ENCODE measurements at regions not wholly inside any gene's neighbourhood (a gene's known extent, or its start where the extent isn't known, plus 50 kb on each side); places are given as distances from the start of the nearest gene placed in this dataset.

GRCh38 chrX:41003506-41004270, 81.6 kb upstream of the USP9X start:
- H3K36me3 ChIP-seq (replicated peaks; ENCODE audit: low read depth, low read length), result no peaks in the 10 kb centered on the region
- no peak overlapping the region for H3K4me2 ChIP-seq (ENCODE audit: low read length)
- H3K4me1 ChIP-seq (ENCODE audit: low read length), result 0 out of 2 replicates have a peak, but pooled peaks cover 5% of the 10 kb centered on the region
- H3K4me3 ChIP-seq (ENCODE audit: low read length), result no peak overlapping the region
- H3K79me2 ChIP-seq (ENCODE audit: low read length), result no peaks in the 10 kb centered on the region
- H3K27ac ChIP-seq (ENCODE audit: low read length), result no peak overlapping the region
- no peaks in the 10 kb centered on the region for H3K27me3 ChIP-seq (ENCODE audit: low read depth, low read length)
- H3K9me3 ChIP-seq (ENCODE audit: insufficient read depth, low read length), result no peaks in the 10 kb centered on the region
- no peak for TF ChIP-seq EZH2phosphoT487 (IDR thresholded peaks at IDR 0.05; ENCODE audit: low read depth)
- TF ChIP-seq, protein P1, sequence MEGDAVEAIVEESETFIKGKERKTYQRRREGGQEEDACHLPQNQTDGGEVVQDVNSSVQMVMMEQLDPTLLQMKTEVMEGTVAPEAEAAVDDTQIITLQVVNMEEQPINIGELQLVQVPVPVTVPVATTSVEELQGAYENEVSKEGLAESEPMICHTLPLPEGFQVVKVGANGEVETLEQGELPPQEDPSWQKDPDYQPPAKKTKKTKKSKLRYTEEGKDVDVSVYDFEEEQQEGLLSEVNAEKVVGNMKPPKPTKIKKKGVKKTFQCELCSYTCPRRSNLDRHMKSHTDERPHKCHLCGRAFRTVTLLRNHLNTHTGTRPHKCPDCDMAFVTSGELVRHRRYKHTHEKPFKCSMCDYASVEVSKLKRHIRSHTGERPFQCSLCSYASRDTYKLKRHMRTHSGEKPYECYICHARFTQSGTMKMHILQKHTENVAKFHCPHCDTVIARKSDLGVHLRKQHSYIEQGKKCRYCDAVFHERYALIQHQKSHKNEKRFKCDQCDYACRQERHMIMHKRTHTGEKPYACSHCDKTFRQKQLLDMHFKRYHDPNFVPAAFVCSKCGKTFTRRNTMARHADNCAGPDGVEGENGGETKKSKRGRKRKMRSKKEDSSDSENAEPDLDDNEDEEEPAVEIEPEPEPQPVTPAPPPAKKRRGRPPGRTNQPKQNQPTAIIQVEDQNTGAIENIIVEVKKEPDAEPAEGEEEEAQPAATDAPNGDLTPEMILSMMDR (IDR thresholded peaks at IDR 0.05; ENCODE audit: low read depth, low read length), result no peak
- H2AFZ ChIP-seq (ENCODE audit: low read depth, low read length), result no peak overlapping the region
- no peaks in the 10 kb centered on the region for H4K20me1 ChIP-seq (ENCODE audit: insufficient read depth, low read length)
- H3K9ac ChIP-seq (ENCODE audit: low read length), result no peak overlapping the region

DNA sequence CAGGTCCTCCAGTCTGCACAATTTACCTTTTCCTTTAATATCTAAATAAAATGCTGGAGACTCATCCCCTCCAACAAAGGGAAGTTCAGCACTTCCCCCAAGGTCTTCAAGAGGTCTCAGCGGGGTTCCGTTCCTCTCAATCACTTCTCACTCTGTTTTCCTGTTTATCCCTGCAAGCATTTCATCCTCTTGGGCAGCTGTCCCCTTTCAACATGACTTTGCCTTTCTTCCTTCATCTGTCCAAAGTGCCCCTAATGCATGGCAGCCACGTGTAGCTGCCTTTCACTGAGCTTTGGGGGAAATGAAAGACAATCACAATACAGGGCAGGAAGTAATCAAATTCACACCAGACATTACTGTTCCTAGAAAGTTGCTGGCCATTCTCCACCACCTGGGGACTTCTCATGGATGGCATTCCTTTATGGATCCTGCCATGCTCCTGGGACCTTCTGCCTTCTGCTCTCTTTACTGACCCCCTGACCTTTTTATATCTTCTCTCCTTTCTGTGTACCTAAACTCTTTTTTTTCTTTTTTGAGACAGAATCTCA, 79.7 kb upstream of the USP9X start:
- Histone ChIP-seq H3K36me3 (replicated peaks; ENCODE audit: low read depth, low read length) (no peaks in the 10 kb centered on the region), H3K9me3 (ENCODE audit: insufficient read depth, low read length) (no peaks in the 10 kb centered on the region), H4K20me1 (ENCODE audit: insufficient read depth, low read length) (no peaks in the 10 kb centered on the region), H3K79me2 (ENCODE audit: low read length) (no peaks in the 10 kb centered on the region), H3K9ac (ENCODE audit: low read length) (no peak overlapping the region), H3K4me1 (ENCODE audit: low read length) (peaks cover 14% of the 10 kb centered on the region), H3K27me3 (ENCODE audit: low read depth, low read length) (no peaks in the 10 kb centered on the region), H2AFZ (ENCODE audit: low read depth, low read length) (no peak overlapping the region), H3K4me3 (ENCODE audit: low read length) (no peak overlapping the region), H3K27ac (ENCODE audit: low read length) (no peak overlapping the region), H3K4me2 (ENCODE audit: low read length) (no peak overlapping the region)
- TF ChIP-seq, protein P1 (IDR thresholded peaks at IDR 0.05; ENCODE audit: low read depth, low read length), result no peak
- TF ChIP-seq EZH2phosphoT487 (IDR thresholded peaks at IDR 0.05; ENCODE audit: low read depth), result no peak

GRCh38 chrX:41009850-41010846, 75.1 kb upstream of the USP9X start:
- Histone ChIP-seq H2AFZ (ENCODE audit: low read depth, low read length) (peak overlapping the region; percentile 87), H3K9me3 (ENCODE audit: insufficient read depth, low read length) (no peaks in the 10 kb centered on the region), H3K4me1 (ENCODE audit: low read length) (peaks cover 16% of the 10 kb centered on the region), H3K36me3 (replicated peaks; ENCODE audit: low read depth, low read length) (no peaks in the 10 kb centered on the region), H3K9ac (ENCODE audit: low read length) (peak overlapping the region; percentile 33), H3K4me2 (ENCODE audit: low read length) (peak overlapping the region; percentile 86), H3K79me2 (ENCODE audit: low read length) (no peaks in the 10 kb centered on the region), H4K20me1 (ENCODE audit: insufficient read depth, low read length) (no peaks in the 10 kb centered on the region), H3K4me3 (ENCODE audit: low read length) (peak overlapping the region; percentile 72), H3K27ac (ENCODE audit: low read length) (no peak overlapping the region), H3K27me3 (ENCODE audit: low read depth, low read length) (no peaks in the 10 kb centered on the region; the same call in 1 of the 2 replicates)
- no peak for TF ChIP-seq EZH2phosphoT487 (IDR thresholded peaks at IDR 0.05; ENCODE audit: low read depth)
- TF ChIP-seq, protein P1 (IDR thresholded peaks at IDR 0.05; ENCODE audit: low read depth, low read length), result no peak
